Parathyroid adenoma (tissue), 2 donors: ENCODE measurements at regions not wholly inside any gene's neighbourhood (a gene's known extent, or its start where the extent isn't known, plus 50 kb on each side); places are given as distances from the start of the nearest gene placed in this dataset.

Source experiments
- H2AFZ ChIP-seq: fragments of 300-600 bp; sonication (generic); one replicate; pipeline ENCODE4 v1.7.0; 2017; ENCODE audit warnings: antibody characterized with exemption, mild to moderate bottlenecking
- H3K27ac ChIP-seq: fragments of 300-600 bp; sonication (generic); one replicate; pipeline ENCODE4 v1.7.0; 2017
- H3K27me3 ChIP-seq: fragments of 300-600 bp; sonication (generic); one replicate; pipeline ENCODE4 v1.7.0; 2017; ENCODE audit warnings: low read length; ENCODE audit not compliant: control insufficient read depth, insufficient read depth
- H3K36me3 ChIP-seq: fragments of 300-600 bp; sonication (generic); one replicate; pipeline ENCODE4 v1.7.0; 2017; ENCODE audit warnings: low read length; ENCODE audit not compliant: control insufficient read depth, insufficient read depth
- H3K4me1 ChIP-seq: fragments of 300-600 bp; sonication (generic); one replicate; pipeline ENCODE4 v1.7.0; 2017; ENCODE audit warnings: control low read depth
- H3K4me2 ChIP-seq: fragments of 300-600 bp; sonication (generic); one replicate; pipeline ENCODE4 v1.7.0; 2017; ENCODE audit warnings: low read length
- H3K4me3 ChIP-seq: fragments of 300-600 bp; sonication (generic); one replicate; pipeline ENCODE4 v1.7.0; 2017; ENCODE audit warnings: low read depth, low read length
- H3K79me2 ChIP-seq: fragments of 300-600 bp; sonication (generic); one replicate; pipeline ENCODE4 v1.7.0; 2017; ENCODE audit warnings: control low read depth
- H3K9ac ChIP-seq: fragments of 300-600 bp; sonication (generic); one replicate; pipeline ENCODE4 v1.7.0; 2017; ENCODE audit warnings: mild to moderate bottlenecking
- H3K9me3 ChIP-seq: fragments of 300-600 bp; sonication (generic); one replicate; pipeline ENCODE4 v1.7.0; 2017; ENCODE audit warnings: low read length; ENCODE audit not compliant: control insufficient read depth
- CTCF ChIP-seq: fragments of 300-600 bp; sonication (generic); IDR thresholded peaks from one replicate; pipeline ENCODE4 v1.7.0; 2017; ENCODE audit warnings: antibody characterized with exemption, mild to moderate bottlenecking
- donor health status: primary hyperparathyroidism.

- no peaks in the 10 kb centered on the region for H3K36me3 ChIP-seq
- H3K79me2 ChIP-seq: no peaks in the 10 kb centered on the region
- H3K9me3 ChIP-seq: no peaks in the 10 kb centered on the region
- H3K4me2 ChIP-seq: no peak overlapping the region
- H3K27me3 ChIP-seq: no peaks in the 10 kb centered on the region
- H3K4me1 ChIP-seq: no peaks in the 10 kb centered on the region
- no peak overlapping the region for H2AFZ ChIP-seq
- no peak overlapping the region for H3K27ac ChIP-seq
- H3K4me3 ChIP-seq: no peak overlapping the region
- H3K9ac ChIP-seq: no peak overlapping the region
- no peak for TF ChIP-seq CTCF
Observed at GRCh38 chr2:173605994-173606393, 251.3 kb downstream of the CDCA7 start.

- H2AFZ ChIP-seq: no peak overlapping the region
- H3K36me3 ChIP-seq: no peaks in the 10 kb centered on the region
- H3K27me3 ChIP-seq: no peaks in the 10 kb centered on the region
- no peak overlapping the region for H3K9ac ChIP-seq
- H3K4me1 ChIP-seq: no peaks in the 10 kb centered on the region
- no peak overlapping the region for H3K27ac ChIP-seq
- no peak for TF ChIP-seq CTCF
- H3K4me2 ChIP-seq: no peak overlapping the region
- H3K9me3 ChIP-seq: no peaks in the 10 kb centered on the region
- H3K4me3 ChIP-seq: no peak overlapping the region
- H3K79me2 ChIP-seq: no peaks in the 10 kb centered on the region
Observed at GRCh38 chr2:173606619-173607248, 252.1 kb downstream of the CDCA7 start.

- Histone ChIP-seq H3K27me3 (no peaks in the 10 kb centered on the region), H3K36me3 (no peaks in the 10 kb centered on the region), H3K9me3 (no peaks in the 10 kb centered on the region), H2AFZ (no peak overlapping the region), H3K4me2 (no peak overlapping the region), H3K9ac (no peak overlapping the region), H3K79me2 (no peaks in the 10 kb centered on the region), H3K4me1 (no peaks in the 10 kb centered on the region), H3K4me3 (no peak overlapping the region), H3K27ac (no peak overlapping the region)
- TF ChIP-seq CTCF: no peak
Observed at GRCh38 chr2:173607606-173608311, 253.1 kb downstream of the CDCA7 start.

DNA sequence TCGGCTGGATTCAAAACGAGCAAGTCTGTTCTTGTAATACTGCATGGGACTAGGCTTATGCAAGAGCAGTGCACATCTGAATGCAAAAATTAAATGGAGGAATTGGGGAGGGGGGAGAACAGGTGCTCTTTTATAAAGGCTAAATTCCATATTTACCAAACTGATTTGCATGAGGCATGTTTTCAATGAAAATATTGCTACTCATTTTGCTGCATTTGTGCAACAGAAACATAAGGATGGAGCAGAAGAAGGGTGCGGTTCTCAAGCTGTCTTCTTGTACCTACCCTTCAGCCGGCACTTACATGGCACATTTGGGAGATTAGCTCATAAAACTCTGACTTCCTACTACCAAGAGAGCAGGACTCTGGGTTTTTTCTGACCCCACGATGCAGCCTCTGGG is 256.4 kb downstream of the CDCA7 start:
- Histone ChIP-seq H3K9me3 (no peaks in the 10 kb centered on the region), H3K27me3 (no peaks in the 10 kb centered on the region), H3K36me3 (no peaks in the 10 kb centered on the region), H3K27ac (no peak overlapping the region), H3K9ac (no peak overlapping the region), H3K4me3 (no peak overlapping the region), H3K4me2 (no peak overlapping the region), H3K4me1 (no peaks in the 10 kb centered on the region), H3K79me2 (no peaks in the 10 kb centered on the region), H2AFZ (no peak overlapping the region)
- no peak for TF ChIP-seq CTCF

GRCh38 chr2:173612354-173612753 is 257.7 kb downstream of the CDCA7 start:
- TF ChIP-seq CTCF: no peak
- no peak overlapping the region for H3K27ac ChIP-seq
- H3K9ac ChIP-seq: no peak overlapping the region
- H3K4me1 ChIP-seq: no peaks in the 10 kb centered on the region
- no peaks in the 10 kb centered on the region for H3K36me3 ChIP-seq
- no peak overlapping the region for H3K4me2 ChIP-seq
- no peaks in the 10 kb centered on the region for H3K79me2 ChIP-seq
- H3K27me3 ChIP-seq: no peaks in the 10 kb centered on the region
- no peak overlapping the region for H2AFZ ChIP-seq
- H3K9me3 ChIP-seq: no peaks in the 10 kb centered on the region
- H3K4me3 ChIP-seq: no peak overlapping the region
